SK-N-SH treated with all-trans-retinoic acid at 6 μM for 48 hours (cell line): ENCODE measurements at regions not wholly inside any gene's neighbourhood (a gene's known extent, or its start where the extent isn't known, plus 50 kb on each side); places are given as distances from the start of the nearest gene placed in this dataset.

Source experiments
- CREB5 ChIP-seq: fragments of 250-450 bp; sonication (Bioruptor Pico); IDR thresholded peaks from 2 replicates; pipeline ENCODE4 v1.5.1; 2020; ENCODE audit warnings: low read depth, mild to moderate bottlenecking, moderate library complexity
- ISL1 ChIP-seq: fragments of 250-450 bp; sonication (Bioruptor Pico); IDR thresholded peaks from 2 replicates; pipeline ENCODE4 v2.1.2; 2022; ENCODE audit warnings: mild to moderate bottlenecking, moderate library complexity
- TF ChIP-seq, protein P1 (sequence below): fragments of 250-450 bp; sonication (Bioruptor Pico); IDR thresholded peaks from 2 replicates; pipeline ENCODE4 v1.8.0; 2020; ENCODE audit warnings: mild to moderate bottlenecking, moderate library complexity, borderline replicate concordance

DNA sequence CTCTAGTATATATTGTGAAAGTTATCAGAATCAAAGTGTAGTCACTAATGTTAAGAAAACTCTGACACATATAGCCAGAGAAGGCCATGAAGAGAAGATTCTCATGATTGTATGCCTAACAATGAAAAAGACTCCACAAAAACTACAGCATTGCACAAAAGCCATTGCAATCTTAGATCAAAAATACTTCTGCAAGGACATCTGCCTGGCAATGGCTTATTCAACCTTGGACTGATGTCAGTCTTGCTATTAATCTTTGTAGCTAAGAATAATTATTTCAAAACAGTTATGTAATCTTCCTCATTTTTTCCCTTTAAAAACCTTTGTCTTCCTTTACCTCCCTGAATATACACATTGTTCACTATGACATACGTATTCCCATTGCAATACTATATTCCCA, 55.3 kb upstream of the SLC36A4 start:
- TF ChIP-seq ISL1 (CRISPR knock-in tag) (no peak), CREB5 (CRISPR knock-in tag) (no peak)
- TF ChIP-seq, protein P1, sequence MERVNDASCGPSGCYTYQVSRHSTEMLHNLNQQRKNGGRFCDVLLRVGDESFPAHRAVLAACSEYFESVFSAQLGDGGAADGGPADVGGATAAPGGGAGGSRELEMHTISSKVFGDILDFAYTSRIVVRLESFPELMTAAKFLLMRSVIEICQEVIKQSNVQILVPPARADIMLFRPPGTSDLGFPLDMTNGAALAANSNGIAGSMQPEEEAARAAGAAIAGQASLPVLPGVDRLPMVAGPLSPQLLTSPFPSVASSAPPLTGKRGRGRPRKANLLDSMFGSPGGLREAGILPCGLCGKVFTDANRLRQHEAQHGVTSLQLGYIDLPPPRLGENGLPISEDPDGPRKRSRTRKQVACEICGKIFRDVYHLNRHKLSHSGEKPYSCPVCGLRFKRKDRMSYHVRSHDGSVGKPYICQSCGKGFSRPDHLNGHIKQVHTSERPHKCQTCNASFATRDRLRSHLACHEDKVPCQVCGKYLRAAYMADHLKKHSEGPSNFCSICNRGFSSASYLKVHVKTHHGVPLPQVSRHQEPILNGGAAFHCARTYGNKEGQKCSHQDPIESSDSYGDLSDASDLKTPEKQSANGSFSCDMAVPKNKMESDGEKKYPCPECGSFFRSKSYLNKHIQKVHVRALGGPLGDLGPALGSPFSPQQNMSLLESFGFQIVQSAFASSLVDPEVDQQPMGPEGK (CRISPR knock-in tag): no peak
